ENCODE measurements at regions not wholly inside any gene's neighbourhood (a gene's known extent, or its start where the extent isn't known, plus 50 kb on each side); places are given as distances from the start of the nearest gene placed in this dataset.

DNA sequence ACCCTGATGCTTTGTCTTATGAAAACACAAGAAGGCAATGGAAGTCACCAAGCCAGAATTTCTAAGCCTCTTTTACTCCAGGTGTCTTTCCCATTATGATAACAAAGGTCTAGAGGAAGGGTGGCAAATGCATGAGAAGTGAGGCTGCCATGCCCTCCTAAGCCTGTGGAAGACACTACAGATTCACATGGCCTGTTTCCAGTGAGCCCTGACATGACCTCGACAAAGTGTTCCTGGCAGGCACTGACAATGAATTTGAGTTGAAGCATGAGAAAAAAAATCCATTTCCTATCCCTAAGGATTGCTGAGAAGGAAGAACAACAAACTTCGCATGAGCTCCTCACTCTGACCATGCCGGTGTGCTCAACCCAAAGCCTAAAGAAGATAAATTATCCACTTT is 268.0 kb downstream of the HTR7 start:
- no peak for TF ChIP-seq CTCF (IDR thresholded peaks at IDR 0.05)
- ATAC-seq (ENCODE audit: low FRiP score) (no peak), DNase-seq (ENCODE audit: low spot score) (no peak)

GRCh38 chr10:90591629-90592028 is 266.2 kb downstream of the HTR7 start:
- no peak for ATAC-seq (ENCODE audit: low FRiP score)

GRCh38 chr10:90592638-90593302 is 265.1 kb downstream of the HTR7 start:
- no peak for TF ChIP-seq CTCF (IDR thresholded peaks at IDR 0.05)
- no peak for DNase-seq (ENCODE audit: low spot score)
- no peak for ATAC-seq (ENCODE audit: low FRiP score)

More at GRCh38 chr10:90591629-90592028, 266.2 kb downstream of the HTR7 start:
- no peak for DNase-seq (ENCODE audit: low spot score)
- TF ChIP-seq CTCF (IDR thresholded peaks at IDR 0.05): no peak

- TF ChIP-seq CTCF (IDR thresholded peaks at IDR 0.05): no peak
- DNase-seq (ENCODE audit: low spot score): no peak
- no peak for ATAC-seq (ENCODE audit: low FRiP score)
Observed at GRCh38 chr10:90598513-90598912, 259.3 kb downstream of the HTR7 start.

GRCh38 chr10:90602862-90603610 is 254.8 kb downstream of the HTR7 start:
- DNase-seq (ENCODE audit: low spot score): no peak
- no peak for ATAC-seq (ENCODE audit: low FRiP score)
- no peak for TF ChIP-seq CTCF (IDR thresholded peaks at IDR 0.05)

GRCh38 chr10:90604636-90605035 is 253.2 kb downstream of the HTR7 start:
- ATAC-seq (ENCODE audit: low FRiP score): no peak
- DNase-seq (ENCODE audit: low spot score): no peak
- TF ChIP-seq CTCF (IDR thresholded peaks at IDR 0.05): no peak

- ATAC-seq (ENCODE audit: low FRiP score) (no peak), DNase-seq (ENCODE audit: low spot score) (no peak)
- no peak for TF ChIP-seq CTCF (IDR thresholded peaks at IDR 0.05)
Observed at GRCh38 chr10:90605506-90605905, 252.3 kb downstream of the HTR7 start.

Measured in omental fat pad (tissue), 3 donors.